Left ventricle myocardium inferior (tissue), 1 donor: ENCODE measurements at regions not wholly inside any gene's neighbourhood (a gene's known extent, or its start where the extent isn't known, plus 50 kb on each side); places are given as distances from the start of the nearest gene placed in this dataset.

Experiments
- DNase-seq: peaks from one replicate; pipeline ENCODE4 v3.0.0-alpha.2; 2020
- H3K27ac ChIP-seq: fragments of 200-600 bp; replicated peaks from 2 replicates; pipeline ENCODE4 v1.8.0; 2021
- H3K27me3 ChIP-seq: fragments of 200-600 bp; 2 replicates; pipeline ENCODE4 v1.8.0; 2021; ENCODE audit warnings: low read depth
- H3K36me3 ChIP-seq: fragments of 200-600 bp; 2 replicates; pipeline ENCODE4 v1.8.0; 2021
- H3K4me1 ChIP-seq: fragments of 200-600 bp; 2 replicates; pipeline ENCODE4 v1.8.0; 2021
- H3K4me3 ChIP-seq: fragments of 200-600 bp; 2 replicates; pipeline ENCODE4 v1.8.0; 2021; ENCODE audit warnings: mild to moderate bottlenecking, moderate library complexity
- H3K9me3 ChIP-seq: fragments of 200-600 bp; replicated peaks from 2 replicates; pipeline ENCODE4 v1.8.0; 2021
- intact Hi-C: fragments of 100-400 bp; cut with micrococcal nuclease; formaldehyde crosslinking; loops from one replicate; pipeline ENCODE4 v1.11.0; 2022
- TF ChIP-seq, protein P1 (sequence below): fragments of 200-600 bp; IDR thresholded peaks from 2 replicates; pipeline ENCODE4 v1.8.0; 2021; ENCODE audit warnings: antibody characterized with exemption, mild to moderate bottlenecking, borderline replicate concordance
- donor health status: DM: no; HTN: yes; CAD: no; lungs with severe emphysema.

DNA sequence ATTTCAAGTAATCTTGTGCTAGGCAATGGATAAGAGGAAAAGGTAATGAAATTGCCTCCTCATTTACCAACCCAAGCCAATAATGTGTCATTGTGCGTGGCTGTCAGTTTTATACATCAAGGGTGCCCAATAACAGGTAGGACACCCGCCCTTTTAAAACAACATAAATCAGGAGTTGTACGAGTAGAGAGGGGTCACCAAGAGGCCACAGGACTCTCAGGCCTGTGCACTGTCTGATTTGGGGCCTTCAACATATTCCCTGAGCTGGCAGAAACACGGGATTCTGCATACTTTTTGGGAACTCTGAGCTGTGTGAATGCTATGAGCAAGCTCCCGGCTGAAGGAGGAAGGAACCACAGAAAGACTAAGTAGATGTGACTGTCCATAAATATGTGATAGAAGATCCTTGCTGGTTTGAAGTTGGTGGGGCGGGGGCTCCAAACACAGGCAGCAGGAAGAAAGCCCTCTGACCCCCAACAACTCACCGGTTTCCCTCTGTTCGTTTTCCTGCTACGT lies 82.7 kb upstream of the MAML3 start:
- H3K27me3 ChIP-seq = no peaks in the 10 kb centered on the region
- H3K4me3 ChIP-seq = peak overlapping the region; percentile 53
- no peaks in the 10 kb centered on the region for H3K36me3 ChIP-seq
- TF ChIP-seq, protein P1, sequence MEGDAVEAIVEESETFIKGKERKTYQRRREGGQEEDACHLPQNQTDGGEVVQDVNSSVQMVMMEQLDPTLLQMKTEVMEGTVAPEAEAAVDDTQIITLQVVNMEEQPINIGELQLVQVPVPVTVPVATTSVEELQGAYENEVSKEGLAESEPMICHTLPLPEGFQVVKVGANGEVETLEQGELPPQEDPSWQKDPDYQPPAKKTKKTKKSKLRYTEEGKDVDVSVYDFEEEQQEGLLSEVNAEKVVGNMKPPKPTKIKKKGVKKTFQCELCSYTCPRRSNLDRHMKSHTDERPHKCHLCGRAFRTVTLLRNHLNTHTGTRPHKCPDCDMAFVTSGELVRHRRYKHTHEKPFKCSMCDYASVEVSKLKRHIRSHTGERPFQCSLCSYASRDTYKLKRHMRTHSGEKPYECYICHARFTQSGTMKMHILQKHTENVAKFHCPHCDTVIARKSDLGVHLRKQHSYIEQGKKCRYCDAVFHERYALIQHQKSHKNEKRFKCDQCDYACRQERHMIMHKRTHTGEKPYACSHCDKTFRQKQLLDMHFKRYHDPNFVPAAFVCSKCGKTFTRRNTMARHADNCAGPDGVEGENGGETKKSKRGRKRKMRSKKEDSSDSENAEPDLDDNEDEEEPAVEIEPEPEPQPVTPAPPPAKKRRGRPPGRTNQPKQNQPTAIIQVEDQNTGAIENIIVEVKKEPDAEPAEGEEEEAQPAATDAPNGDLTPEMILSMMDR = no peak
- peak overlapping the region; percentile 93 for H3K27ac ChIP-seq
- intact Hi-C loops = no loop called here
- no peaks in the 10 kb centered on the region for H3K9me3 ChIP-seq
- H3K4me1 ChIP-seq = peaks cover 50% of the 10 kb centered on the region
- DNase-seq = no peak

DNA sequence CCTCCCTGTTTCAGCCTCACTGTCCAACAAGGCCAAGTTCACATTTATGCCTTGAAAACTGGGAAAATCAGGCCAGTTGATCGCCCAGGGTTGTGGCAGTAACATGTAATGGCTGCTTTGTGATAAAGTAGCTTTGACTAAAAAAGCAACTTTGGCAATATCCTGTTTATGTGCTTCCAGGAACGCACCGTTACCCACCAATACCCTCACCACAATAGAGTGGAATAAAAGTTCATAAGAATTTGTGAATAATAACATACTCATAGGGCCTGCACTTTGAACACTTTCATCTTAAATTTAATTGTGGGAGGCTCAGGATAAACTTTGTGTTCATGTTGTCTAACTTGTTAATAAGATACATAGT lies 80.7 kb upstream of the MAML3 start:
- intact Hi-C loops = no loop called here
- Histone ChIP-seq H3K27me3 (no peaks in the 10 kb centered on the region), H3K27ac (no peak overlapping the region), H3K9me3 (no peaks in the 10 kb centered on the region), H3K36me3 (no peaks in the 10 kb centered on the region), H3K4me1 (peaks cover 43% of the 10 kb centered on the region), H3K4me3 (no peak overlapping the region)
- TF ChIP-seq, protein P1 = no peak
- no peak for DNase-seq

DNA sequence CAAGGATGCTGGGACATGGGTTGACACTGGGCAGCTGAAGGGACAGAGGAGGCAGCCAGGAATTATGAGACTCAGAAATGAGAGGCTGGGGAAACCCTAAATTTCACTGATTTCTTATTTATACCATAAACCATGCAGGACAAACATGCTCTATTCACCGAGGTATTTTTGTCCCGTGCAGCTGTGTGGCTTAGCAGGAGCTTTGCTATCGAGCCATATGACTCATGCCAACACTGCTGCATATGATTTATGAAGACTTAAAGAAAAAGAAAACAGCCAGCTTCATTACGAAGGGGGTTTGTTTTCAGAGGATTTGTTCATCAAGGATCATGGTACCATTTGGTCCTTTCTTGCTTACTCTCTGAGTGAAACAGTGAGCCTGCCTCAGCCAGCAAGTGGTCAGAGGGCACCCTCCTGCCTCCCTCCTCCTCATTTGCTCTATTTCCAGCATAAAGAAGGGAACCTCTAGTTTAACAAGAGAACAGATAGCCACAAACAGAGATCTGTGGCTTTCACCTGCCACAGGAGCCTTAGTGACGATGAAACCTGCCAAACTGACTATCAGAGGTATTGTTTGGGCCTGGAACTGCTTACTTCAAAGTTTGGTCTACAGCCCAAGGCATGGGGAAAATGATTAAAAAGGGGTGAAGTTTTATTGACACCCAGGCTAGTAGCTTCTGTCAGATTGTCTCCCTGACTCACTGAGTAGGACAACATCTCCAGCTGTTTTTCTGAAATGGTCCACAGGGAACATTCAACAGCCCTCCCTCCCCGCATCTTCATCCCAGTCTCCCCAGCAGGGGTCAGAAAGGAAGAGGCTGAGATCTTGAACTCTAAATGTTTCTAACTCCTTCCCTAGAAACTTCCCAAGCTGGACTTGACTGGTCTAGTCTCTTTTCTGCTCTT lies 80.1 kb upstream of the MAML3 start:
- intact Hi-C loops = no loop called here
- TF ChIP-seq, protein P1 = no peak
- H3K27ac ChIP-seq = no peak overlapping the region

DNA sequence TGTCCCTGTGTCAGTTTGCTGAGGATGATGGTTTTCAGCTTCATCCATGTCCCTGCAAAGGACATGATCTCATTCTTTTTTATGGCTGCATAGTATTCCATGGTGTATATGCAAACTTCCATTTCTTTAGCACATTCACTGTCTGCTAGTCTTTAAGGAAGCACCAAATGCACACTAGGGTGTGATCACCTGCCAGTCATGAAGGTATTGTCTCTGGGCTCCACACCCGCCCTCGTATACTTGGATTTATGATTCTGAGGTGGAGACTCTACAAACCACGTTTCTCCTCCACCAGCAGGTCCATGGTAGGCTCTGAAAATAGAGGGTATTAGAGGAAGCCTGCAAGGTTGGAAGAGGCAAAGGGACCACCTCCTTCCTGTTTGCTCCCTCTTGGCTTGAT lies 75.9 kb upstream of the MAML3 start:
- H3K4me3 ChIP-seq = no peak overlapping the region
- peaks cover 11% of the 10 kb centered on the region for H3K4me1 ChIP-seq
- H3K27ac ChIP-seq = no peak overlapping the region
- no peaks in the 10 kb centered on the region for H3K36me3 ChIP-seq
- TF ChIP-seq, protein P1 = no peak
- H3K9me3 ChIP-seq = no peaks in the 10 kb centered on the region
- no peaks in the 10 kb centered on the region for H3K27me3 ChIP-seq
- intact Hi-C loops = no loop called here
- DNase-seq = no peak

More for the DNA sequence above, 80.1 kb upstream of the MAML3 start:
- peaks cover 38% of the 10 kb centered on the region for H3K4me1 ChIP-seq
- H3K27me3 ChIP-seq = no peaks in the 10 kb centered on the region
- no peak overlapping the region for H3K4me3 ChIP-seq
- no peaks in the 10 kb centered on the region for H3K36me3 ChIP-seq
- DNase-seq = no peak
- no peaks in the 10 kb centered on the region for H3K9me3 ChIP-seq

DNA sequence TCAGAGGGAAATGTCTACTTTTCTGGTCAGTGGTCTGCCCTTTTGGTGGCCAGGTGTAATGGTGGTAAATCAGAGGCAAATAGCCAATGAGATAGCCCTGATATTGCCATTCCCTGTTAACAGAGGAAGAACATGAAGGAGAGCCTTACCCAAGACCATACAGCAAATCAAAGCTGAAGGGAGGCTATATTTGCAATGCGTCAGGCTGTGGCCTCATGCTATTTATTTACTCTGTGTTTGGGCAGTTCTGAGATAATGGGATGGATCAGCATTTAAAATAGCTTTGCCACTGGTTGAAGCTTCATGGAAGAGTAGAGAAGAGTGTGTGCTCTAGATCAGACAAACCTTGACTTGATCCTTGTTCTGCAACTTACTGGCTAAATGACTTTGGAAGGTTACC lies 73.3 kb upstream of the MAML3 start:
- Histone ChIP-seq H3K4me1 (no peaks in the 10 kb centered on the region), H3K27ac (no peak overlapping the region), H3K9me3 (no peaks in the 10 kb centered on the region), H3K4me3 (no peak overlapping the region), H3K27me3 (no peaks in the 10 kb centered on the region), H3K36me3 (no peaks in the 10 kb centered on the region)
- intact Hi-C loops = no loop called here
- no peak for DNase-seq
- TF ChIP-seq, protein P1 = no peak
